ENCODE measurements at regions not wholly inside any gene's neighbourhood (a gene's known extent, or its start where the extent isn't known, plus 50 kb on each side); places are given as distances from the start of the nearest gene placed in this dataset.

DNA sequence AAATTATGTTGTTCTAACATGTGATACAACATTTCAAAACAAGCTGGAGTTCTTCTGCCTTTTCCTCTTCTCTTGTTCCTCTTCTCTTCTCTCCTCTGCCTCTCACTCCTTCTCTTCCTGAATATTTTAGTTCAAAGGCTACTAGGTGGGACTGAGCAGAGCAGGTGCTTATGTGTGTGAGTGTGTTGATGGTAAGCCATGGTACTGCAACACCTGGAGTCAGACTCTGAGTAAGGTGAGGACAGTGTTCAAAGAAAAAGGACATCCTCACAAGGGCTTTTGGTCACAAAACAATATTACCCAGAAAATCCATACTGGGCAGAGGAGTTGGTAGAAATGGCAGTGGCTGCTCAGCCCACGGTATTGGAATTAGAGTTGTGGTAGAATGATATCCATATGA, 1188.7 kb downstream of the SLITRK1 start:
- no peak for ATAC-seq (ENCODE audit: low FRiP score)
- TF ChIP-seq, protein P1, sequence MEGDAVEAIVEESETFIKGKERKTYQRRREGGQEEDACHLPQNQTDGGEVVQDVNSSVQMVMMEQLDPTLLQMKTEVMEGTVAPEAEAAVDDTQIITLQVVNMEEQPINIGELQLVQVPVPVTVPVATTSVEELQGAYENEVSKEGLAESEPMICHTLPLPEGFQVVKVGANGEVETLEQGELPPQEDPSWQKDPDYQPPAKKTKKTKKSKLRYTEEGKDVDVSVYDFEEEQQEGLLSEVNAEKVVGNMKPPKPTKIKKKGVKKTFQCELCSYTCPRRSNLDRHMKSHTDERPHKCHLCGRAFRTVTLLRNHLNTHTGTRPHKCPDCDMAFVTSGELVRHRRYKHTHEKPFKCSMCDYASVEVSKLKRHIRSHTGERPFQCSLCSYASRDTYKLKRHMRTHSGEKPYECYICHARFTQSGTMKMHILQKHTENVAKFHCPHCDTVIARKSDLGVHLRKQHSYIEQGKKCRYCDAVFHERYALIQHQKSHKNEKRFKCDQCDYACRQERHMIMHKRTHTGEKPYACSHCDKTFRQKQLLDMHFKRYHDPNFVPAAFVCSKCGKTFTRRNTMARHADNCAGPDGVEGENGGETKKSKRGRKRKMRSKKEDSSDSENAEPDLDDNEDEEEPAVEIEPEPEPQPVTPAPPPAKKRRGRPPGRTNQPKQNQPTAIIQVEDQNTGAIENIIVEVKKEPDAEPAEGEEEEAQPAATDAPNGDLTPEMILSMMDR (IDR thresholded peaks at IDR 0.05) = no peak
- no peak for DNase-seq (ENCODE audit: low spot score)

DNA sequence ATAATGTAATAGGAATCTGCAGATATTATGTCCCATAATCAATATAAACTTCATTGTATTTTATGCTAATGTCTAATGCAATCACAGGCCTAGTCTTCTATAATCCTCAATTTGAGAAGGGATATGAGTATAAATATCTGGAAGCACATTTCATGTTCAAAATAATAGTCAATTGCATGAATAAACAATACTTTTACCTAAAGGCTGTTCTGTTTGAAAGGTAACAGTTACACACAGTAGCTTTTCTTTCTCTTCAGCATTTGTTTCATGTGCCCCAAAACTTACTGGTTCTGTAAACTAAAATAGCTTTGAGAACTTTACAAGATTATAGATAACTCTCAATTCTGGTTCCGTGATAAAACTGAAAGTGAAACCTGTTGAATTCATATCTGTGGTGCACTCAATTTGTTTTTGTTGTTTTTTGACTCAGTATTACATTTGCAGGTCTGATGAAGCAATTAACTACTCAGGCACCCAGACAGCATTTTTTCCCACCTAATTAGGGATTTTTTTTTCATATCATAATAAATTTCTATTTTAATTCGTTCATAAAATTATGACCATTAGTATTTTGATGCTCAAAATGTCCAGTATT, 1193.8 kb downstream of the SLITRK1 start:
- TF ChIP-seq, protein P1 (IDR thresholded peaks at IDR 0.05) = no peak
- ATAC-seq (ENCODE audit: low FRiP score) = no peak
- no peak for DNase-seq (ENCODE audit: low spot score)

DNA sequence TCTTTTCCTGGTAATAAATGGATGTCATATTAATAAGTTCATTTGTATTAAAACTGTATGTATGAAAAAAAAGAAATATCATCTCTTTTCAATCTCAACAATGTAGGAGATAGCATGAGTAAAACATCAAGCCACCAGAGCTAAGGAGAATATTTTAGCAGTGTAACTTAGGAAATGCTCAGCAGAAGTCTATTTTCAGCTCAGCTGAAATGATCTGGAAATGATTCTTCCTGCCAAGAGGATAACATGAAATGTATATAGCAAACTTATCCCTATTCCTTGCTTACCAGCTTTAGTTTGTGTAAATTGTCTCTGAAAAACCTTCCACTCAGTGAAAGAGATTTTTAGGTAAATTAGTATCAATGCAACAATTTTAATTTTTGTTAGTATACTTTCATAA, 1194.4 kb downstream of the SLITRK1 start:
- DNase-seq (ENCODE audit: low spot score) (no peak), ATAC-seq (ENCODE audit: low FRiP score) (no peak)
- TF ChIP-seq, protein P1 (IDR thresholded peaks at IDR 0.05) = no peak

DNA sequence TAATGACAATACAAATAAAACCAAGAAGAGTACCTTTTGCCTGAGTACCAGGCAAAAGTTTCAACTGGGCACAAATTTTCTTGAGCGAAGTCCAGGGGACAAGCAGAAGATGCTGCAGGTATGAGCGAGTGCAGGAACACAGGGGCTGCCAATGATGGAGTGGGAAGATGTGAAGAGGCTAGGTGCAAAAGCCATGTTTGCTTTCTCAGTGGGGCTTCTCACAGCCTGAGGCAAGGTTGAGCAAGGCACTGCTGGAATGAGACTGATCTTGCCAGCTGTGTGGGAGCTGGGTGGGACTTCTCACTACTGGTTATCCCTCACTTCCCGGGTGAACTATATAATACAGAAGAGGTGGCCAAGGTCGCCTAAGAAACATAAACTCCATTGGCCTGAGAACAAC, 1200.7 kb downstream of the SLITRK1 start:
- no peak for ATAC-seq (ENCODE audit: low FRiP score)
- DNase-seq (ENCODE audit: low spot score) = no peak
- TF ChIP-seq, protein P1 (IDR thresholded peaks at IDR 0.05) = no peak

DNA sequence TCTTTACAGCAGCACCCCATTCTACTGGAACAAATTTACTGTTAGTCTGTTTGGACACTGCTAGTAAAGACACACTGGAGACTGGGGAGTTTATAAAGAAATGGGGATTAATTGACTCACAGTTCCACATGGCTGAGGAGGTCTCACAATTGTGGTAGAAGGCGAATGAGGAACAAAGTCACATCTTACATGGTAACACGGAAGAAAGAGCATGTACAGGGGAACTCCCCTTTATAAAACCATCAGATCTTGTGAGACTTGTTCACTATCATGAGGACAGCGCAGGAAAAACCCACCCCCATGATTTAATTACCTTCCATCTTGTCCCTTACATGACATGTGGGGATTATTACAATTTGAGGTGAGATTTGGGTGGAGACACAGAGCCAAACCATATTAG, 1204.2 kb downstream of the SLITRK1 start:
- no peak for DNase-seq (ENCODE audit: low spot score)
- no peak for ATAC-seq (ENCODE audit: low FRiP score)
- TF ChIP-seq, protein P1 (IDR thresholded peaks at IDR 0.05) = no peak

DNA sequence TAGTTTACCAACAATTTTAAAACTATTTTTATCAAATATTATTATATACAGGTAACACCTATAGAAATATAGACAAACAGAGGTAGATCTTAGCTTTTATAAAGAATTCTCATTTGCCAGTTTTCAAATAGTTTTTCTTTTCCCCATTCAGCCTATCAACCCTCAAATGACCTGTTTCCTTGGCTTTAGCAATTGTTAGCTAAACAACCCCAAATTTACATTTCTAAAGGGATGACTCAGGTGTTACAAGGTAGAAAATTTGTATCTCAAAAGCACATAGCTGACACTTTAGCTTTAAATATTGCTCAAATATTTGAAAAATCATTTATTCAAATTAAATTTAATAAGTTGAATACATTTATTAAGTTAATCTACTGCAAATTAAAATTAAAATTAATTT, 1207.2 kb downstream of the SLITRK1 start:
- TF ChIP-seq, protein P1 (IDR thresholded peaks at IDR 0.05) = no peak
- ATAC-seq (ENCODE audit: low FRiP score) = no peak

DNA sequence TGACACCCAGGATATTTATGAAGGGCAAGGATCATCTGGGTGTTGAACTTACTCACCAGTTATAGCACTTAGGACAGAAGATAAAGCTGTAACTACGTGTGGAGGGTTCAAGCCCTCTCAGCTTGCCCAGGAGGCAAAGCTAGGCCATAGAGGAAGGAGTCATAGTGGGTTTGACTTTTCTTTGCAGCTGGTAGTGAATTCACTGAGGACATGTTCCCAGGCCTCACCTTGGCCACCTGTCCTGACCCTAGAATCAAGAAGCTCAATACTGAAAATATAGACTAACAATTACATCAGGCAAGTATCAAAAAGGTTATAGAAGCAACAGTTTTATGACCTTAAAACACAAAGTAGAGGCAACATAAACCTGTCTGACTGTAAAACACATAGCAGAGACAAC, 1207.7 kb downstream of the SLITRK1 start:
- DNase-seq (ENCODE audit: low spot score) = no peak
- ATAC-seq (ENCODE audit: low FRiP score) = no peak
- TF ChIP-seq, protein P1 (IDR thresholded peaks at IDR 0.05) = no peak

More for the DNA sequence above, 1207.2 kb downstream of the SLITRK1 start:
- DNase-seq (ENCODE audit: low spot score) = no peak

Data from omental fat pad (tissue), 3 donors.